Astrocyte (in vitro differentiated cells and primary cell): ENCODE measurements at regions not wholly inside any gene's neighbourhood (a gene's known extent, or its start where the extent isn't known, plus 50 kb on each side); places are given as distances from the start of the nearest gene placed in this dataset.
"Not testable (repeated sequence)": the region's sequence is repeated elsewhere in the genome, so short reads cannot be mapped to it uniquely, and the experiment has no call there.

Experiments used
- DNase-seq: peaks from one replicate; pipeline ENCODE4 v3.0.0-alpha.2; 2010; ENCODE audit warnings: low read depth
- FAIRE-seq: peaks from 2 replicates; lab custom pipeline; 2011; peaks lifted over from hg19 to GRCh38; lab: Jason Lieb, UNC
- H2AFZ ChIP-seq: 2 replicates; pipeline ENCODE4 v1.6.0; 2012; ENCODE audit warnings: low read depth, low read length, inconsistent platforms
- H3K27ac ChIP-seq: 2 replicates; pipeline ENCODE4 v1.5.1; 2011; ENCODE audit warnings: low read depth, low read length, inconsistent platforms
- H3K27me3 ChIP-seq: 2 replicates; pipeline ENCODE4 v1.6.0; 2011; ENCODE audit warnings: low read length, inconsistent platforms; ENCODE audit not compliant: insufficient read depth
- H3K36me3 ChIP-seq: 2 replicates; pipeline ENCODE4 v1.5.1; 2011; ENCODE audit warnings: low read length, inconsistent platforms; ENCODE audit not compliant: insufficient read depth
- H3K4me1 ChIP-seq: 2 replicates; pipeline ENCODE4 v1.5.1; 2011; ENCODE audit warnings: low read length, inconsistent platforms; ENCODE audit not compliant: insufficient read depth
- H3K4me2 ChIP-seq: 2 replicates; pipeline ENCODE4 v1.6.0; 2012; ENCODE audit warnings: low read length, inconsistent platforms
- H3K4me3 ChIP-seq: 2 replicates; pipeline ENCODE4 v1.5.1; 2011; ENCODE audit warnings: low read depth, mild to moderate bottlenecking, low read length, inconsistent platforms; ENCODE audit not compliant: insufficient read depth
- H3K79me2 ChIP-seq: 2 replicates; pipeline ENCODE4 v1.6.0; 2012; ENCODE audit warnings: mild to moderate bottlenecking, low read length, inconsistent platforms; ENCODE audit not compliant: insufficient read depth
- H3K9ac ChIP-seq: 2 replicates; pipeline ENCODE4 v1.6.0; 2012; ENCODE audit warnings: mild to moderate bottlenecking, low read length, inconsistent platforms
- H3K9me3 ChIP-seq: 2 replicates; pipeline ENCODE4 v1.5.1; 2012; ENCODE audit warnings: low read depth, mild to moderate bottlenecking, low read length, inconsistent platforms; ENCODE audit not compliant: insufficient read depth
- H4K20me1 ChIP-seq: 2 replicates; pipeline ENCODE4 v1.6.0; 2012; ENCODE audit warnings: low read length, inconsistent platforms; ENCODE audit not compliant: insufficient read depth
- H3K27ac Mint-ChIP-seq: one replicate; pipeline ENCODE4 v1.8.0; 2021; ENCODE audit warnings: mild to moderate bottlenecking, mixed read lengths; ENCODE audit not compliant: unreplicated experiment
- H3K27me3 Mint-ChIP-seq: one replicate; pipeline ENCODE4 v1.8.0; 2021; ENCODE audit warnings: low read depth, mixed read lengths; ENCODE audit not compliant: unreplicated experiment
- H3K36me3 Mint-ChIP-seq: one replicate; pipeline ENCODE4 v1.8.0; 2021; ENCODE audit warnings: low read depth, mixed read lengths; ENCODE audit not compliant: unreplicated experiment
- H3K4me1 Mint-ChIP-seq: one replicate; pipeline ENCODE4 v1.8.0; 2021; ENCODE audit warnings: low read depth, mixed read lengths; ENCODE audit not compliant: unreplicated experiment
- H3K4me3 Mint-ChIP-seq: one replicate; pipeline ENCODE4 v1.8.0; 2021; ENCODE audit warnings: mild to moderate bottlenecking, moderate library complexity, mixed read lengths; ENCODE audit not compliant: unreplicated experiment
- H3K9me3 Mint-ChIP-seq: one replicate; pipeline ENCODE4 v1.8.0; 2021; ENCODE audit warnings: mild to moderate bottlenecking, mixed read lengths; ENCODE audit not compliant: unreplicated experiment
- CTCF ChIP-seq: IDR thresholded peaks from 2 replicates; pipeline ENCODE4 v1.5.1; 2011; ENCODE audit warnings: low read depth, mild to moderate bottlenecking, inconsistent platforms, low read length, moderate library complexity; ENCODE audit not compliant: insufficient read depth
- EZH2 ChIP-seq: IDR thresholded peaks from 2 replicates; pipeline ENCODE4 v1.6.1; 2012; ENCODE audit warnings: mild to moderate bottlenecking, low read length, inconsistent platforms; ENCODE audit not compliant: insufficient read depth

GRCh38 chr15:84360902-84361301, 125.3 kb downstream of the GOLGA6L4 start:
- H3K9me3 ChIP-seq, H3K79me2 ChIP-seq, FAIRE-seq, H3K27me3 ChIP-seq, H4K20me1 ChIP-seq, H3K4me3 ChIP-seq, H3K36me3 ChIP-seq, H3K36me3 Mint-ChIP-seq, H3K9me3 Mint-ChIP-seq, H3K9ac ChIP-seq, H3K27ac ChIP-seq, H3K4me3 Mint-ChIP-seq, H3K4me2 ChIP-seq, H3K4me1 Mint-ChIP-seq, H3K27me3 Mint-ChIP-seq, H2AFZ ChIP-seq, H3K4me1 ChIP-seq, DNase-seq, H3K27ac Mint-ChIP-seq: not testable (repeated sequence)

GRCh38 chr15:84384421-84384820, 148.8 kb downstream of the GOLGA6L4 start:
- not testable (repeated sequence) for H3K27ac Mint-ChIP-seq, H3K36me3 ChIP-seq, H4K20me1 ChIP-seq, H3K36me3 Mint-ChIP-seq, H3K4me2 ChIP-seq, H3K79me2 ChIP-seq, H3K4me1 Mint-ChIP-seq, H3K9me3 ChIP-seq, H3K4me1 ChIP-seq, H3K9me3 Mint-ChIP-seq, H3K4me3 ChIP-seq, FAIRE-seq, H3K9ac ChIP-seq, DNase-seq, H2AFZ ChIP-seq, H3K4me3 Mint-ChIP-seq, H3K27me3 ChIP-seq, H3K27ac ChIP-seq
- peaks cover 12% of the 10 kb centered on the region for H3K27me3 Mint-ChIP-seq

GRCh38 chr15:84387086-84387485, 151.5 kb downstream of the GOLGA6L4 start:
- H3K9me3 Mint-ChIP-seq: peaks cover 2% of the 10 kb centered on the region
- Histone ChIP-seq H4K20me1 (no peaks in the 10 kb centered on the region), H3K4me3 (no peak overlapping the region), H3K9ac (no peak overlapping the region), H3K4me1 (no peaks in the 10 kb centered on the region), H3K27me3 (no peaks in the 10 kb centered on the region), H3K9me3 (no peaks in the 10 kb centered on the region), H2AFZ (no peak overlapping the region), H3K27ac (no peak overlapping the region), H3K36me3 (no peaks in the 10 kb centered on the region), H3K79me2 (no peaks in the 10 kb centered on the region), H3K4me2 (no peak overlapping the region)
- peak overlapping the region; percentile 45 for H3K4me3 Mint-ChIP-seq
- H3K36me3 Mint-ChIP-seq: no peaks in the 10 kb centered on the region
- H3K27ac Mint-ChIP-seq: no peak overlapping the region
- peaks cover 31% of the 10 kb centered on the region for H3K27me3 Mint-ChIP-seq
- DNase-seq (no peak), FAIRE-seq (no peak)
- peaks cover 6% of the 10 kb centered on the region for H3K4me1 Mint-ChIP-seq
- TF ChIP-seq EZH2 (no peak), CTCF (no peak)

- not testable (repeated sequence) for H3K4me2 ChIP-seq, H3K36me3 ChIP-seq, H3K9ac ChIP-seq, H3K9me3 ChIP-seq, H3K4me3 ChIP-seq, H3K27ac Mint-ChIP-seq, H3K27me3 ChIP-seq, H3K36me3 Mint-ChIP-seq, H3K27ac ChIP-seq, H4K20me1 ChIP-seq, FAIRE-seq, H2AFZ ChIP-seq, H3K4me3 Mint-ChIP-seq, H3K4me1 ChIP-seq, H3K9me3 Mint-ChIP-seq, H3K79me2 ChIP-seq, DNase-seq, H3K4me1 Mint-ChIP-seq
- H3K27me3 Mint-ChIP-seq: peaks cover 38% of the 10 kb centered on the region
Observed at GRCh38 chr15:84388201-84388600, 152.6 kb downstream of the GOLGA6L4 start.

GRCh38 chr15:84388638-84389037, 153.1 kb downstream of the GOLGA6L4 start:
- H3K4me1 ChIP-seq, H3K4me3 ChIP-seq, H3K36me3 Mint-ChIP-seq, H3K4me2 ChIP-seq, H3K4me3 Mint-ChIP-seq, H3K9ac ChIP-seq, H3K36me3 ChIP-seq, H3K79me2 ChIP-seq, H3K9me3 Mint-ChIP-seq, H3K9me3 ChIP-seq, H3K27ac Mint-ChIP-seq, H3K4me1 Mint-ChIP-seq, DNase-seq, H4K20me1 ChIP-seq, FAIRE-seq, H3K27ac ChIP-seq, H2AFZ ChIP-seq, H3K27me3 ChIP-seq: not testable (repeated sequence)
- peaks cover 40% of the 10 kb centered on the region for H3K27me3 Mint-ChIP-seq
